Kidney (tissue), 13 donors: ENCODE measurements at regions not wholly inside any gene's neighbourhood (a gene's known extent, or its start where the extent isn't known, plus 50 kb on each side); places are given as distances from the start of the nearest gene placed in this dataset.

Experiments used
- DNase-seq, 5 donors: peaks; one replicate each; pipeline ENCODE4 v3.0.0-alpha.2; 2013 to 2020
- FAIRE-seq: peaks from 2 replicates; lab custom pipeline; 2012; peaks lifted over from hg19 to GRCh38; lab: Jason Lieb, UNC
- H3K27ac ChIP-seq, 2 donors: one replicate each; pipeline ENCODE4 v1.7.0; 2013; ENCODE audit warnings: low read depth in 2 of 2, low read length in 2 of 2, inconsistent platforms in 1 of 2
- H3K27me3 ChIP-seq: one replicate; pipeline ENCODE4 v1.7.1; 2013; ENCODE audit warnings: low read length, inconsistent platforms; ENCODE audit not compliant: control insufficient read depth, insufficient read depth
- H3K36me3 ChIP-seq, 3 donors: one replicate each; pipeline versions ENCODE4 v1.7.0 to v1.7.1; 2013; ENCODE audit warnings: low read length in 3 of 3, control low read depth in 1 of 3, inconsistent platforms in 1 of 3; ENCODE audit not compliant: insufficient read depth in 3 of 3, control insufficient read depth in 2 of 3
- H3K4me1 ChIP-seq, 3 donors: one replicate each; pipeline versions ENCODE4 v1.7.0 to v1.7.1; 2013; ENCODE audit warnings: low read length in 3 of 3, inconsistent platforms in 1 of 3, low read depth in 1 of 3; ENCODE audit not compliant: control insufficient read depth in 2 of 3, insufficient read depth in 2 of 3
- H3K4me3 ChIP-seq, 3 donors: one replicate each; pipeline versions ENCODE4 v1.7.0 to v1.8.1; 2013; ENCODE audit warnings: low read length in 3 of 3, control low read depth in 1 of 3, inconsistent platforms in 1 of 3
- H3K9ac ChIP-seq, 3 donors: one replicate each; pipeline versions ENCODE4 v1.7.0 to v1.7.1; 2013; ENCODE audit warnings: low read length in 3 of 3, control low read depth in 1 of 3, inconsistent platforms in 1 of 3
- H3K9me3 ChIP-seq, 3 donors: one replicate each; pipeline versions ENCODE4 v1.7.0 to v1.7.1; 2013; ENCODE audit warnings: low read length in 3 of 3, control low read depth in 1 of 3, inconsistent platforms in 1 of 3; ENCODE audit not compliant: control insufficient read depth in 2 of 3, insufficient read depth in 1 of 3
- CTCF ChIP-seq: IDR thresholded peaks from 3 replicates; pipeline ENCODE4 v1.5.1; 2012; ENCODE audit warnings: mild to moderate bottlenecking, moderate library complexity, borderline replicate concordance; ENCODE audit not compliant: insufficient read depth; ENCODE audit errors: extremely low read depth
- intact Hi-C: fragments of 100-400 bp; cut with DNase I; formaldehyde crosslinking; loops from one replicate; pipeline ENCODE4 v1.11.1; 2022
- donor health status: control.
- donor health status: control.
- donor health status: control.
- donor health status: control.
- donor health status: control.
- donor health status: DM: yes; HTN: yes; CAD: no.
- donor health status: Normal renal cell carcinoma (clear cell type).

GRCh38 chr13:58461217-58461616 is 829.7 kb downstream of the PCDH17 start:
- H3K9ac ChIP-seq, result no peak overlapping the region
- no peaks in the 10 kb centered on the region for H3K9me3 ChIP-seq
- H3K27me3 ChIP-seq, result no peaks in the 10 kb centered on the region
- FAIRE-seq, result no peak
- no peak overlapping the region for H3K27ac ChIP-seq
- TF ChIP-seq CTCF, result no peak
- intact Hi-C loops, result no loop called here
- no peaks in the 10 kb centered on the region for H3K36me3 ChIP-seq
- no peak overlapping the region for H3K4me3 ChIP-seq
- no peak for DNase-seq
- no peaks in the 10 kb centered on the region for H3K4me1 ChIP-seq

- FAIRE-seq, result no peak
- no peak for TF ChIP-seq CTCF
Observed at GRCh38 chr13:58463841-58464240, 832.3 kb downstream of the PCDH17 start.

GRCh38 chr13:58467176-58467575 is 835.6 kb downstream of the PCDH17 start:
- H3K36me3 ChIP-seq, result no peaks in the 10 kb centered on the region
- TF ChIP-seq CTCF, result no peak

More at GRCh38 chr13:58463841-58464240, 832.3 kb downstream of the PCDH17 start:
- no peak overlapping the region for H3K27ac ChIP-seq
- H3K27me3 ChIP-seq, result no peaks in the 10 kb centered on the region
- H3K9me3 ChIP-seq, result no peaks in the 10 kb centered on the region
- no peaks in the 10 kb centered on the region for H3K4me1 ChIP-seq
- no peaks in the 10 kb centered on the region for H3K36me3 ChIP-seq
- intact Hi-C loops, result no loop called here
- no peak overlapping the region for H3K4me3 ChIP-seq
- DNase-seq, result no peak
- H3K9ac ChIP-seq, result no peak overlapping the region

GRCh38 chr13:58472483-58472882 is 840.9 kb downstream of the PCDH17 start:
- H3K27me3 ChIP-seq, result no peaks in the 10 kb centered on the region
- H3K9ac ChIP-seq, result no peak overlapping the region
- no peak for FAIRE-seq
- no peak overlapping the region for H3K27ac ChIP-seq
- no peak for TF ChIP-seq CTCF
- H3K9me3 ChIP-seq, result no peaks in the 10 kb centered on the region
- intact Hi-C loops, result no loop called here
- no peaks in the 10 kb centered on the region for H3K4me1 ChIP-seq
- no peak for DNase-seq
- H3K36me3 ChIP-seq, result no peaks in the 10 kb centered on the region
- H3K4me3 ChIP-seq, result no peak overlapping the region

More at GRCh38 chr13:58467176-58467575, 835.6 kb downstream of the PCDH17 start:
- no peaks in the 10 kb centered on the region for H3K4me1 ChIP-seq
- intact Hi-C loops, result no loop called here
- H3K27ac ChIP-seq, result no peak overlapping the region
- no peaks in the 10 kb centered on the region for H3K27me3 ChIP-seq
- no peak overlapping the region for H3K9ac ChIP-seq
- FAIRE-seq (no peak), DNase-seq (peak in 1 of 5 donors; percentile 3)
- H3K9me3 ChIP-seq, result no peaks in the 10 kb centered on the region
- no peak overlapping the region for H3K4me3 ChIP-seq
